PC-3 (cell line): ENCODE measurements at regions not wholly inside any gene's neighbourhood (a gene's known extent, or its start where the extent isn't known, plus 50 kb on each side); places are given as distances from the start of the nearest gene placed in this dataset.
"Not testable (repeated sequence)": the region's sequence is repeated elsewhere in the genome, so short reads cannot be mapped to it uniquely, and the experiment has no call there.

Experiments
- ATAC-seq: fragments of 200-7000 bp; cut with Tn5 transposase; 2 replicates; pipeline ENCODE4 v1.9.1; 2020; ENCODE audit warnings: mild to moderate bottlenecking, moderate library complexity
- BruUV-seq: library from RNA; stranded (reverse); fragments of 400-500 nt; replicated peaks from 2 replicates; lab custom pipeline; 2021; lab: Mats Ljungman, UMichigan
- CTCF ChIA-PET: fragments of 300-600 bp; sonication (Branson Sonifier 250); formaldehyde crosslinking; loops from one replicate; lab custom pipeline; 2022; ENCODE audit warnings: antibody characterized with exemption; lab: Charles Lee
- POLR2A ChIA-PET: fragments of 300-600 bp; sonication (Branson Sonifier 250); formaldehyde crosslinking; loops from one replicate; lab custom pipeline; 2022; ENCODE audit warnings: antibody characterized with exemption; ENCODE audit not compliant: unreplicated experiment; lab: Charles Lee
- DNase-seq: peaks from one replicate; pipeline ENCODE4 v3.0.0-alpha.2; 2015
- H2AFZ ChIP-seq: fragments of 300-600 bp; sonication (generic); 2 replicates; pipeline ENCODE4 v1.6.0; 2016; ENCODE audit warnings: antibody characterized with exemption, low read length
- H3F3A ChIP-seq: fragments of 300-600 bp; sonication (generic); one replicate; pipeline ENCODE4 v1.6.0; 2017; ENCODE audit warnings: antibody characterized with exemption, low read length, control low read depth, mild to moderate bottlenecking; ENCODE audit not compliant: unreplicated experiment
- H3K27ac ChIP-seq: fragments of 300-600 bp; sonication (generic); 2 replicates; pipeline ENCODE4 v1.5.1; 2016; ENCODE audit warnings: mild to moderate bottlenecking, low read length
- H3K27me3 ChIP-seq: fragments of 300-600 bp; sonication (generic); 2 replicates; pipeline ENCODE4 v1.6.1; 2016; ENCODE audit warnings: low read length, mixed read lengths
- H3K36me3 ChIP-seq: fragments of 300-600 bp; sonication (generic); 2 replicates; pipeline ENCODE4 v1.6.1; 2016; ENCODE audit warnings: low read depth, mixed run types, low read length, mixed read lengths
- H3K4me1 ChIP-seq: fragments of 300-600 bp; sonication (generic); 2 replicates; pipeline ENCODE4 v1.5.1; 2016; ENCODE audit warnings: low read length; ENCODE audit not compliant: insufficient read depth
- H3K4me2 ChIP-seq: fragments of 300-600 bp; sonication (generic); 2 replicates; pipeline ENCODE4 v1.6.0; 2016; ENCODE audit warnings: low read length
- H3K4me3 ChIP-seq: fragments of 300-600 bp; sonication (generic); 2 replicates; pipeline ENCODE4 v1.5.1; 2016; ENCODE audit warnings: mild to moderate bottlenecking, low read length, mixed read lengths
- H3K79me2 ChIP-seq: fragments of 300-600 bp; sonication (generic); 2 replicates; pipeline ENCODE4 v1.6.1; 2017; ENCODE audit warnings: low read length, mixed read lengths
- H3K9ac ChIP-seq: fragments of 300-600 bp; sonication (generic); 2 replicates; pipeline ENCODE4 v1.6.0; 2016; ENCODE audit warnings: mild to moderate bottlenecking, low read length
- H3K9me2 ChIP-seq: fragments of 300-600 bp; sonication (generic); replicated peaks from 2 replicates; pipeline ENCODE4 v1.6.1; 2016; ENCODE audit warnings: mixed run types, low read length, mixed read lengths
- H3K9me3 ChIP-seq: fragments of 300-600 bp; sonication (generic); 2 replicates; pipeline ENCODE4 v1.6.1; 2016; ENCODE audit warnings: low read length, mixed read lengths
- H4K20me1 ChIP-seq: fragments of 300-600 bp; sonication (generic); 2 replicates; pipeline ENCODE4 v1.6.1; 2016; ENCODE audit warnings: low read length, mixed read lengths
- CTCF ChIP-seq: fragments of 300-600 bp; sonication (generic); conservative IDR thresholded peaks from 2 replicates; pipeline ENCODE4 v1.5.1; 2017; ENCODE audit warnings: antibody characterized with exemption, low read depth, mild to moderate bottlenecking, low read length
- EZH2 ChIP-seq: fragments of 300-600 bp; sonication (generic); IDR thresholded peaks from one replicate; pipeline ENCODE4 v1.6.1; 2017; ENCODE audit warnings: antibody characterized with exemption, mild to moderate bottlenecking, low read length; ENCODE audit not compliant: unreplicated experiment
- EZH2phosphoT487 ChIP-seq: fragments of 300-600 bp; sonication (generic); IDR thresholded peaks from 2 replicates; pipeline ENCODE4 v1.6.1; 2018; ENCODE audit warnings: mild to moderate bottlenecking, antibody characterized with exemption, low read length, borderline replicate concordance
- intact Hi-C: fragments of 100-400 bp; cut with micrococcal nuclease; formaldehyde crosslinking; loops from 2 replicates; pipeline ENCODE4 v1.9.0; 2023

- no peaks in the 10 kb centered on the region for H3K9me2 ChIP-seq
- ChIA-PET POLR2A (no interaction called here), CTCF (no interaction called here)
- DNase-seq (no peak), ATAC-seq (no peak)
- no peaks in the 10 kb centered on the region for H4K20me1 ChIP-seq
- no peak overlapping the region for H3K4me3 ChIP-seq
- no peaks in the 10 kb centered on the region for H3K79me2 ChIP-seq
- H3K4me1 ChIP-seq, result peaks cover 6% of the 10 kb centered on the region; the same call in 1 of the 2 replicates
- TF ChIP-seq EZH2phosphoT487, result no peak
- no peak for TF ChIP-seq CTCF
- TF ChIP-seq EZH2, result no peak
- no TSS peak for BruUV-seq
- intact Hi-C loops, result no loop called here
- no peak overlapping the region for H3K4me2 ChIP-seq
- no peak overlapping the region for H3K9ac ChIP-seq
- no peaks in the 10 kb centered on the region for H3K9me3 ChIP-seq
- no peaks in the 10 kb centered on the region for H3F3A ChIP-seq
- H3K27me3 ChIP-seq, result no peaks in the 10 kb centered on the region
- H3K27ac ChIP-seq, result no peak overlapping the region
- H2AFZ ChIP-seq, result no peak overlapping the region
- H3K36me3 ChIP-seq, result no peaks in the 10 kb centered on the region
Observed at GRCh38 chr5:38695021-38695958, 138.8 kb upstream of the LIFR start.

- Histone ChIP-seq H2AFZ (no peak overlapping the region), H3K4me1 (peaks cover 6% of the 10 kb centered on the region; the same call in 1 of the 2 replicates), H3K79me2 (no peaks in the 10 kb centered on the region), H3K9ac (no peak overlapping the region), H3K27ac (no peak overlapping the region), H3F3A (no peaks in the 10 kb centered on the region), H3K4me2 (no peak overlapping the region), H3K36me3 (no peaks in the 10 kb centered on the region), H3K27me3 (no peaks in the 10 kb centered on the region), H3K4me3 (no peak overlapping the region), H3K9me3 (no peaks in the 10 kb centered on the region), H4K20me1 (no peaks in the 10 kb centered on the region), H3K9me2 (no peaks in the 10 kb centered on the region)
- ChIA-PET CTCF (interaction anchor here (0.6 kb wide), 1 partner anchor 15 kb away, joined by 3 read pairs; no protein-coding TSS in a partner anchor), POLR2A (no interaction called here)
- no TSS peak for BruUV-seq
- intact Hi-C loops, result no loop called here
- TF ChIP-seq CTCF, result no peak
- no peak for TF ChIP-seq EZH2phosphoT487
- TF ChIP-seq EZH2, result no peak
- DNase-seq (no peak), ATAC-seq (no peak)
Observed at GRCh38 chr5:38697013-38697412, 140.6 kb upstream of the LIFR start.

- ATAC-seq, H2AFZ ChIP-seq, H3K27ac ChIP-seq, intact Hi-C loops, H4K20me1 ChIP-seq, H3K4me3 ChIP-seq, H3K9me3 ChIP-seq, POLR2A ChIA-PET, H3K9ac ChIP-seq, CTCF ChIA-PET, BruUV-seq, H3K36me3 ChIP-seq, H3K9me2 ChIP-seq, H3K4me1 ChIP-seq, H3K79me2 ChIP-seq, H3K27me3 ChIP-seq, H3K4me2 ChIP-seq, DNase-seq, H3F3A ChIP-seq: not testable (repeated sequence)
Observed at GRCh38 chr5:38705529-38705928, 140.3 kb upstream of the OSMR start.
